ENCODE measurements at regions not wholly inside any gene's neighbourhood (a gene's known extent, or its start where the extent isn't known, plus 50 kb on each side); places are given as distances from the start of the nearest gene placed in this dataset.

- TF ChIP-seq POLR2AphosphoS5 (IDR thresholded peaks at IDR 0.05; ENCODE audit: borderline replicate concordance, low read depth, low read length) (no peak), EZH2 (IDR thresholded peaks at IDR 0.05) (no peak), FOXP2 (optimal IDR thresholded peaks at IDR 0.05; ENCODE audit: control extremely low read depth, extremely low read length, insufficient read depth) (no peak)
Measured at GRCh38 chr11:86141727-86142126, 72.8 kb upstream of the PICALM start.
